ENCODE measurements at regions not wholly inside any gene's neighbourhood (a gene's known extent, or its start where the extent isn't known, plus 50 kb on each side); places are given as distances from the start of the nearest gene placed in this dataset.

DNA sequence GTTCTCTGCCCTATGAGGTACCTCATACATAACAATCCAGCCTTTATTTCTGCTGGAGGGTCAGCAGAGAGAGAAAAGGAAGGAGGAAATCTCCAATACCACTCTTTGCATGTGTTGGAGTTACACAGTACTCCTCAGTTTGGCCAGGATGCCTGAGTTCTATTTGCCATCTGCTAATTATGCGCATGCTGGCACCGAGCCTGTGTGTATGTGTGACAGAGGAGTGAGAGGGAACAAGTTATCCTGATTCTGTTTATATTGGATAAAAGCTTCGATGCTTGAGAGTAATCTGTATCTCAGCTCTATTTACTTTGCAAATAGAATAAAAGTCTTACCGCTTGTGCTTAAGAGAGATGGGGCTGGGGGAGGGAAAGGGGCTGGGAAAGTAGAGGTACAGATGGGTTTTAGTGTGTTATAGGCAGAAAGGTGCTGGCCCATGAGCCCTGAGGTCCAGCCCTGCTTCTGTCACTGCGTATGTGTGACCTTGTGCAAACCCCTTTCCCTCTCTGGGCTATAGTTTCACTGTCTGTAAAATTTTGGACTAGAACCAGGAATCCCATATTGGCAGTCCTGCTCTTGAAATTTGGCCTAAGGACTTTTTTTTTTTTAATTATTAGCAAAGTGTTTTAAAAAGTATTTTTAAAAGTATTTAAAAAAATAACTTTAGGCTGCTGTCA is 54.5 kb upstream of the PLXNA2 start:
- no peak for DNase-seq (ENCODE audit: low read depth in 2 of 2)

DNA sequence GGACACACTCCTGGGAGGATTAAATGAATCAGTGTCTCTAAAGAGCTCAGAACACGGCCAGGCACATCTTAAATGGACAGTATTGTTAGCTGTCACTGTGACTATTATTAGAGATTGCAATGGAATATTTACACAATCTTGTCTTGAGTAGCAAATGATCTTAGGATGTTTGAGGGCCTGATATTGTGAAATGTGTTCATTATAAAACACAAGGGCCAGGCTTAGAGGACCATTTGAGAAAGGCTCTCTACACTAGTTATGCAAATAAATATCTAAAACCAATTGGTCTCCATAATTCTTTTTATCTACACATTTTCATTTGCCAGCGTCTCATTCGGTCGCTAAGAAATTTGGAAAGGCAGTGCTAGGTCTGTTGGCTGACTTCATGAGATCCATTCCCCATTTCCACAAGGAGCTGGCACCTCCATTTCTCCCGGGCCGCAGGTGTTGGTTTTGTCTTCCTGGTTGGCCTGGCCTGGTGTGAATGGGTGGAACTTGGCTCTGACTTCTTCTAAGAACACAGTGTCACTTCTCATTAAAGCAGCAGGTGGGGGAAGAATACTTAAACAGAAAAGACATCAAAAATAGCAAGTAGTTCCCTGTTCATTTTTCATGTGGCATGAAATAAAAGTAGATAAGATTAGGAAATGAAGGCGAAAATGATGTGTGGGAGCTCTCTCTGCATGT is 56.0 kb upstream of the PLXNA2 start:
- DNase-seq (ENCODE audit: low read depth in 2 of 2) = no peak

- DNase-seq (ENCODE audit: low read depth in 2 of 2) = no peak
These were observed 58.6 kb upstream of the PLXNA2 start for GRCh38 chr1:208302699-208303238.

GRCh38 chr1:208303743-208304712 is 59.8 kb upstream of the PLXNA2 start:
- DNase-seq (ENCODE audit: low read depth in 2 of 2) = no peak

- DNase-seq (ENCODE audit: low read depth in 2 of 2) = no peak
These were observed 64.0 kb upstream of the PLXNA2 start for GRCh38 chr1:208308221-208308620.

- no peak for DNase-seq (ENCODE audit: low read depth in 2 of 2)
These were observed 65.6 kb upstream of the PLXNA2 start for GRCh38 chr1:208309771-208310170.

- DNase-seq (ENCODE audit: low read depth in 2 of 2) = no peak
These were observed 68.5 kb upstream of the PLXNA2 start for GRCh38 chr1:208312706-208313105.

- DNase-seq (ENCODE audit: low read depth in 2 of 2) = no peak
These were observed 70.2 kb upstream of the PLXNA2 start for GRCh38 chr1:208314431-208314830.

GRCh38 chr1:208318150-208318734 is 74.1 kb upstream of the PLXNA2 start:
- DNase-seq (ENCODE audit: low read depth in 2 of 2) = no peak

- no peak for DNase-seq (ENCODE audit: low read depth in 2 of 2)
These were observed 79.8 kb upstream of the PLXNA2 start for GRCh38 chr1:208324005-208324404.

DNA sequence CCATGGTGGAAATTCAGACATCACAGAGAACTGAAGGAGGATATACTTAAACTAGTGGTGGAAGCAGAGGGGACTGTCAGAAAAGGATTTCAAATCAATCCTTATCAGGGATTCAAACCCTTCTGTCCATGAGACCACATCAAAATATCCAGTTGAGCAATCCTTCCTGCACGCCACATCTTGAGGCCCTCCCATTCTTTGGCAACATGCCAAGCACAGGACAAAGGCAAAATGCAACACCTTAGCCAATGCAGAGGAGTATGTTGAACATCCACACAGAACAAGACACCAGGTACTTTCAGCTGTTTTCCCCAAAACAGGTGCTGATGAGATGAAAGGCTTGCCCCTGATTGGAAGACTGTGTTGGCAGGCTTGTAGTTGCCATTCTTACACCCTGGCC is 81.8 kb upstream of the PLXNA2 start:
- DNase-seq (ENCODE audit: low read depth in 2 of 2) = no peak

GRCh38 chr1:208329300-208329699 is 85.1 kb upstream of the PLXNA2 start:
- DNase-seq (ENCODE audit: low read depth in 2 of 2) = no peak

GRCh38 chr1:208332036-208332773 is 88.0 kb upstream of the PLXNA2 start:
- DNase-seq (ENCODE audit: low read depth in 2 of 2) = no peak

DNA sequence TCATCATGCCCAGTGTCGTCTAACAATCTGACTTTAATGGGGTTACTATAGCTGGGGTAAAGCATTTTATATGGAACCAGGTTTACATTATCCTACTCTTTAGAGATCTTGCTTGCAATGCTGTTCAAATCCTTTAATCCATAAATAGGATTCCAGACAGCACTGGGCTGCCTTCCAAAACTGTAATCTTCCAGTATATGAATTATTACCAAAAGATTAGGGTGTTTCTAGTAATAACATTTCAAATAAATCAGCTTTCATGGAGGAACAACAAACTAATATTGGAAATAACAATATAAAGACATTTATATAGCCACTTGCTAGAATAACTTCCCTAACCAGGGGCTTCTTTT is 88.6 kb upstream of the PLXNA2 start:
- no peak for DNase-seq (ENCODE audit: low read depth in 2 of 2)

DNA sequence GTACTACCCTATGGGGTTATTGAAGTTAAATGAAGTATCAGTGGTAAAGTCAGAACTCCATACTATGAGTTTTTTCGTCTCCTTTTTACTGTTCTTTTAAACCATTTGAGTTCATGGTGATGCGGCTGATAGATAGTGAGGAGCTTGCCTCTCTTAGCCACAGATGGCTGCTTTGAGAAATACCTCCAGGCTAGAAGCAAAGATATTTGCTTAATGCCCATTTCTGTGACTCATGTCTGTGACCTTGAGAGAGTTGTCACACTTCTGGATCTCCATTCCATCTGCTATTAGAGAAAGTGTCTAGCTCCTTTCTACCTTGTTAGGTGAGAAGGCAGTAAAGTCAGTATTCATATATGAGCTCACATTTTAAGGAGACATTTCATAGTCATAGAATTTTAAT is 89.5 kb upstream of the PLXNA2 start:
- DNase-seq (ENCODE audit: low read depth in 2 of 2) = no peak

GRCh38 chr1:208335371-208336136 is 91.4 kb upstream of the PLXNA2 start:
- DNase-seq (ENCODE audit: low read depth in 2 of 2) = no peak

DNA sequence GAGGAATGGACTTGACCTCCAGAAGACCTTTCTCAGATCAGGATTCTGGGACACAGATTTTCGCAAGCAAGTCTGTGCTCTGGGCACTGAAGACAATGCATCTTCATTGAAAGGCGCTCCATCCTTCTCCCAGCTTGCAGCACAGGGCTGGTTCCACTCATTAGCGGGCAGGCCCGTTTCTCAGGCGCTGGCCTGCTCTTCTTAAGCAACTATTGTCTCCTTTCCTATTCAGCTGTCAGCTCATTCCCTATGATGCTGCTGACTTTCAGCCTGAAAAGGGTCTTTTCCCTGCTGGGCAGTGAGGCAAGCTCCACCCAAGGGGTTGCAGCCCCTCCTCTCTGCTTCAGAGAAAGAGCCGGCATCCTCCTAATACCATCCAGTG is 91.9 kb upstream of the PLXNA2 start:
- no peak for DNase-seq (ENCODE audit: low read depth in 2 of 2)

DNA sequence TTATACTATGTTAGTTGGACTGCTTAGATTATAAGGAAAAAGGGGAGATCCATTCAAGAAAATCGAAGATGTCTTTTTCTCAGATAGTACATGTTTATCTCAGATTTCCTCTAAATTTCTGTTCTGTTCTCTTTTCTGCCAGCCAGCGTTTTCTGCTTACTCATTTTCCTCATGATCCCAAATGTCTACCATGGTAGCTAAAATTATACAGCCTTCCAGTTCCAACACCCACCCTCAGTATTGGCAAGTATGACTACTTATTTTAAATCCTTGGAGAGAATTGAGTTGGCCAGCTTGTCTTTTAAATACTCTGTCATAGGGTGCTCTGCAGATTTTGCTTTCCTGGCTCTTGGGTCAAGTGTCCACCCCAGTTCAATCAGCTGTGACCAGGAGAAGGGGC is 95.7 kb upstream of the PLXNA2 start:
- DNase-seq (ENCODE audit: low read depth in 2 of 2) = no peak

- DNase-seq (ENCODE audit: low read depth in 2 of 2) = no peak
These were observed 99.0 kb upstream of the PLXNA2 start for GRCh38 chr1:208343226-208343625.

DNA sequence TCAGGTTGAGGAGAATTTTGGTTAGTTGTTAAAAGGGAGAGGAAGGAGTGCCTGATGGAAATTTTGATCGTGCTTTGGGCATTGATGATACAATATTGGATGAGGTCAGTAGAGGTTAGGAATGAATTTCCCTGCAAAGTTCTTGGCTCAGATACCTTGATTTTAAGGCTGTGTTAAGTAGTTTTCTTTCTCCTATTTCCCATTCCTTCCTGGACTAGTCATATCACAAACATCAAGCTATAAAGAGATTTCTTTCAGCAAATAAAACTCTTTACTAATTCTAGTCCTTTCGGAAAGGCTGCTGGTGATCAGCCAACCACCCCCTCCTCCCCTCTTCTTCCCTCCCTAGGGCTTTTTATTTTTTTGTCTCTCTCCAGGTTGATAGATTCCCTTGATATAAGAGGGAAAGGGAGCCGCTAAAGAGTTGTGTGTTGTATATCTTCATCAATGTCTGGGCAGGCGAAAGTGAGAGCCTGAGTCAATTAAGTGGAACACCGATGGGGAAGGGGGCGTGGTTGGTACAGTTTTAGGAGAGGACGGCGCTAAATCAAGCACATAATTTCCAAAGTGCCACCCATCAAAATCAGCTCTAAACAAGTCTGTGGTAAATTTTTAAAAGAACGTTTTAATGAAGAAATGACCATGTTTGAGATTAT is 100.1 kb upstream of the PLXNA2 start:
- DNase-seq (ENCODE audit: low read depth in 2 of 2) = no peak
